ENCODE measurements at regions not wholly inside any gene's neighbourhood (a gene's known extent, or its start where the extent isn't known, plus 50 kb on each side); places are given as distances from the start of the nearest gene placed in this dataset.

- Histone ChIP-seq H3K27ac (ENCODE audit: low read depth, low read length, poor library complexity, severe bottlenecking) (no peak overlapping the region), H4K20me1 (ENCODE audit: insufficient read depth, low read length) (no peaks in the 10 kb centered on the region), H3K9me2 (ENCODE audit: insufficient read depth, low read length) (no peaks in the 10 kb centered on the region), H3K9me3 (ENCODE audit: low read length) (no peaks in the 10 kb centered on the region), H2AFZ (ENCODE audit: low read length) (no peak overlapping the region), H3K4me2 (ENCODE audit: low read length) (no peak overlapping the region), H3K4me3 (ENCODE audit: low read depth, low read length, poor library complexity, severe bottlenecking) (no peak overlapping the region), H3K79me2 (ENCODE audit: insufficient read depth, low read depth, low read length) (no peaks in the 10 kb centered on the region), H3K4me1 (ENCODE audit: insufficient read depth, low read length, poor library complexity, severe bottlenecking) (no peaks in the 10 kb centered on the region), H3K36me3 (ENCODE audit: insufficient read depth, low read length) (no peaks in the 10 kb centered on the region)
- intact Hi-C loops (cut with micrococcal nuclease; ENCODE audit: unreplicated experiment), result no loop called here
- CTCF ChIA-PET (ENCODE audit: unreplicated experiment), result no interaction called here
- no TSS peak for BruUV-seq (replicated peaks)
- TF ChIP-seq, protein P1, sequence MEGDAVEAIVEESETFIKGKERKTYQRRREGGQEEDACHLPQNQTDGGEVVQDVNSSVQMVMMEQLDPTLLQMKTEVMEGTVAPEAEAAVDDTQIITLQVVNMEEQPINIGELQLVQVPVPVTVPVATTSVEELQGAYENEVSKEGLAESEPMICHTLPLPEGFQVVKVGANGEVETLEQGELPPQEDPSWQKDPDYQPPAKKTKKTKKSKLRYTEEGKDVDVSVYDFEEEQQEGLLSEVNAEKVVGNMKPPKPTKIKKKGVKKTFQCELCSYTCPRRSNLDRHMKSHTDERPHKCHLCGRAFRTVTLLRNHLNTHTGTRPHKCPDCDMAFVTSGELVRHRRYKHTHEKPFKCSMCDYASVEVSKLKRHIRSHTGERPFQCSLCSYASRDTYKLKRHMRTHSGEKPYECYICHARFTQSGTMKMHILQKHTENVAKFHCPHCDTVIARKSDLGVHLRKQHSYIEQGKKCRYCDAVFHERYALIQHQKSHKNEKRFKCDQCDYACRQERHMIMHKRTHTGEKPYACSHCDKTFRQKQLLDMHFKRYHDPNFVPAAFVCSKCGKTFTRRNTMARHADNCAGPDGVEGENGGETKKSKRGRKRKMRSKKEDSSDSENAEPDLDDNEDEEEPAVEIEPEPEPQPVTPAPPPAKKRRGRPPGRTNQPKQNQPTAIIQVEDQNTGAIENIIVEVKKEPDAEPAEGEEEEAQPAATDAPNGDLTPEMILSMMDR (conservative IDR thresholded peaks at IDR 0.05; ENCODE audit: low read length), result no peak
- TF ChIP-seq EZH2phosphoT487 (IDR thresholded peaks at IDR 0.05; ENCODE audit: borderline replicate concordance, low read depth, low read length), result no peak
- no peak for DNase-seq (ENCODE audit: low spot score)
- POLR2A ChIA-PET, result interaction anchor here (0.6 kb wide), 1 partner anchor 52 kb away, joined by 3 read pairs; no protein-coding TSS in a partner anchor
Observed at GRCh38 chr3:70815817-70816216, 503.4 kb upstream of the MDFIC2 start.

- no peak for TF ChIP-seq EZH2phosphoT487 (IDR thresholded peaks at IDR 0.05; ENCODE audit: borderline replicate concordance, low read depth, low read length)
- TF ChIP-seq, protein P1 (conservative IDR thresholded peaks at IDR 0.05; ENCODE audit: low read length), result no peak
- Histone ChIP-seq H3K4me2 (ENCODE audit: low read length) (no peak overlapping the region), H3K9me3 (ENCODE audit: low read length) (no peaks in the 10 kb centered on the region), H3K9me2 (ENCODE audit: insufficient read depth, low read length) (no peaks in the 10 kb centered on the region), H3K79me2 (ENCODE audit: insufficient read depth, low read depth, low read length) (no peaks in the 10 kb centered on the region), H3K27ac (ENCODE audit: low read depth, low read length, poor library complexity, severe bottlenecking) (no peak overlapping the region), H3K36me3 (ENCODE audit: insufficient read depth, low read length) (no peaks in the 10 kb centered on the region), H3K4me3 (ENCODE audit: low read depth, low read length, poor library complexity, severe bottlenecking) (no peak overlapping the region), H2AFZ (ENCODE audit: low read length) (no peak overlapping the region), H3K4me1 (ENCODE audit: insufficient read depth, low read length, poor library complexity, severe bottlenecking) (no peaks in the 10 kb centered on the region), H4K20me1 (ENCODE audit: insufficient read depth, low read length) (no peaks in the 10 kb centered on the region)
- POLR2A ChIA-PET, result no interaction called here
- BruUV-seq (replicated peaks), result no TSS peak
- intact Hi-C loops (cut with micrococcal nuclease; ENCODE audit: unreplicated experiment), result no loop called here
- no peak for DNase-seq (ENCODE audit: low spot score)
- CTCF ChIA-PET (ENCODE audit: unreplicated experiment), result no interaction called here
Observed at GRCh38 chr3:70813311-70813710, 500.9 kb upstream of the MDFIC2 start.

- no TSS peak for BruUV-seq (replicated peaks)
- Histone ChIP-seq H3K36me3 (ENCODE audit: insufficient read depth, low read length) (no peaks in the 10 kb centered on the region), H3K4me1 (ENCODE audit: insufficient read depth, low read length, poor library complexity, severe bottlenecking) (no peaks in the 10 kb centered on the region), H3K4me3 (ENCODE audit: low read depth, low read length, poor library complexity, severe bottlenecking) (no peak overlapping the region), H3K27ac (ENCODE audit: low read depth, low read length, poor library complexity, severe bottlenecking) (no peak overlapping the region), H3K9me3 (ENCODE audit: low read length) (no peaks in the 10 kb centered on the region), H3K79me2 (ENCODE audit: insufficient read depth, low read depth, low read length) (no peaks in the 10 kb centered on the region), H3K4me2 (ENCODE audit: low read length) (no peak overlapping the region), H2AFZ (ENCODE audit: low read length) (no peak overlapping the region), H3K9me2 (ENCODE audit: insufficient read depth, low read length) (no peaks in the 10 kb centered on the region), H4K20me1 (ENCODE audit: insufficient read depth, low read length) (no peaks in the 10 kb centered on the region)
- DNase-seq (ENCODE audit: low spot score), result no peak
- TF ChIP-seq, protein P1 (conservative IDR thresholded peaks at IDR 0.05; ENCODE audit: low read length), result no peak
- TF ChIP-seq EZH2phosphoT487 (IDR thresholded peaks at IDR 0.05; ENCODE audit: borderline replicate concordance, low read depth, low read length), result no peak
- intact Hi-C loops (cut with micrococcal nuclease; ENCODE audit: unreplicated experiment), result no loop called here
- CTCF ChIA-PET (ENCODE audit: unreplicated experiment), result no interaction called here
- POLR2A ChIA-PET, result no interaction called here
Observed at GRCh38 chr3:70811880-70812279, 499.4 kb upstream of the MDFIC2 start.

Data from OCI-LY7 (cell line).